HepG2 (cell line): ENCODE measurements at regions not wholly inside any gene's neighbourhood (a gene's known extent, or its start where the extent isn't known, plus 50 kb on each side); places are given as distances from the start of the nearest gene placed in this dataset.
"Not testable (repeated sequence)": the region's sequence is repeated elsewhere in the genome, so short reads cannot be mapped to it uniquely, and the experiment has no call there.

Source experiments
- ATAC-seq: fragments of 200-7000 bp; cut with Tn5 transposase; 3 replicates; pipeline ENCODE4 v1.9.1; 2020; ENCODE audit warnings: mild to moderate bottlenecking, moderate library complexity
- BruUV-seq: library from RNA; stranded (reverse); fragments of 400-500 nt; replicated peaks from 2 replicates; lab custom pipeline; 2021; lab: Mats Ljungman, UMichigan
- CTCF ChIA-PET: fragments of 300-600 bp; formaldehyde crosslinking; extraction: SDS; loops from one replicate; lab custom pipeline; 2021; ENCODE audit warnings: low total read pairs, inconsistent platforms, low intra/inter-chr PET ratio; lab: Yijun Ruan, JAX
- POLR2A ChIA-PET: fragments of 350-600 bp; sonication (Branson Sonifier 250); formaldehyde crosslinking; loops from one replicate; lab custom pipeline; 2020; ENCODE audit warnings: antibody characterized with exemption, inconsistent platforms; lab: Yijun Ruan, JAX
- DNase-seq: peaks from one replicate; pipeline ENCODE4 v3.0.0-alpha.2; 2015; ENCODE audit warnings: low spot score
- FAIRE-seq: peaks from 3 replicates; lab custom pipeline; 2011; peaks lifted over from hg19 to GRCh38; lab: Jason Lieb, UNC
- H2AFZ ChIP-seq: one replicate; pipeline ENCODE4 v1.6.1; 2011; ENCODE audit warnings: low read length, inconsistent platforms
- H3K27ac ChIP-seq: fragments of 300-600 bp; 3 replicates; pipeline ENCODE4 v1.8.0; 2011; ENCODE audit warnings: mixed run types, mild to moderate bottlenecking, mixed read lengths, low read length, inconsistent platforms; ENCODE audit not compliant: insufficient read depth; ENCODE audit errors: extremely low read length
- H3K27me3 ChIP-seq, 2 experiments: fragments of 200-600 bp in 1 of 2; 2 replicates in 1 of 2; 3 replicates in 1 of 2; pipeline versions ENCODE4 v1.6.0 to v1.8.0; 2011; ENCODE audit warnings: low read length in 2 of 2, mild to moderate bottlenecking in 2 of 2, moderate library complexity in 2 of 2, inconsistent platforms in 1 of 2; ENCODE audit not compliant: insufficient read depth in 2 of 2, control insufficient read depth in 1 of 2
- H3K36me3 ChIP-seq, 2 experiments: fragments of 200-600 bp in 1 of 2; replicated peaks in 1 of 2; 2 replicates in 1 of 2; 3 replicates in 1 of 2; pipeline versions ENCODE4 v1.5.1 to v1.8.0; 2011; ENCODE audit warnings: low read length in 2 of 2, inconsistent platforms in 1 of 2; ENCODE audit not compliant: insufficient read depth in 2 of 2, control insufficient read depth in 1 of 2
- H3K4me1 ChIP-seq: 2 replicates; pipeline ENCODE4 v1.5.1; 2012; ENCODE audit warnings: low read length, inconsistent platforms; ENCODE audit not compliant: insufficient read depth
- H3K4me2 ChIP-seq: 2 replicates; pipeline ENCODE4 v1.6.0; 2011; ENCODE audit warnings: low read depth, low read length, inconsistent platforms
- H3K4me3 ChIP-seq, 3 experiments: fragments of 200-600 bp in 1 of 3; sonication (generic), shearing (Covaris generic) in 1 of 3; replicated peaks in 1 of 3; 2 replicates each; pipeline ENCODE4 v1.5.1; 2011 to 2016; ENCODE audit warnings: low read length in 3 of 3, inconsistent platforms in 2 of 3, low read depth in 2 of 3, mild to moderate bottlenecking in 2 of 3, control low read depth in 1 of 3, mixed read lengths in 1 of 3; ENCODE audit not compliant: insufficient read depth in 1 of 3
- H3K79me2 ChIP-seq: one replicate; pipeline ENCODE4 v1.6.1; 2011; ENCODE audit warnings: low read length, inconsistent platforms; ENCODE audit not compliant: insufficient read depth
- H3K9ac ChIP-seq: 2 replicates; pipeline ENCODE4 v1.6.0; 2011; ENCODE audit warnings: mild to moderate bottlenecking, low read depth, low read length, inconsistent platforms; ENCODE audit not compliant: insufficient read depth
- H3K9me3 ChIP-seq: 2 replicates; pipeline ENCODE4 v1.5.1; 2012; ENCODE audit warnings: mild to moderate bottlenecking, low read length
- H4K20me1 ChIP-seq: 2 replicates; pipeline ENCODE4 v1.6.0; 2011; ENCODE audit warnings: inconsistent platforms, mild to moderate bottlenecking, low read length, moderate library complexity; ENCODE audit not compliant: insufficient read depth
- HNRNPK ChIP-seq: fragments of 200-400 bp; formaldehyde crosslinking; IDR thresholded peaks from 2 replicates; pipeline ENCODE4 v1.6.1; 2018; ENCODE audit warnings: low read length, low read depth, moderate library complexity, mild to moderate bottlenecking; ENCODE audit not compliant: poor library complexity, severe bottlenecking
- NR2F2 ChIP-seq: IDR thresholded peaks from 2 replicates; pipeline ENCODE4 v1.6.1; 2012; ENCODE audit warnings: low read depth, inconsistent platforms, borderline replicate concordance
- PCBP2 ChIP-seq: fragments of 200-400 bp; formaldehyde crosslinking; optimal IDR thresholded peaks from 2 replicates; pipeline ENCODE3; 2018; ENCODE audit warnings: low read length, low read depth; ENCODE audit not compliant: poor library complexity, severe bottlenecking
- ZBTB40 ChIP-seq, 2 experiments: fragments of 450-650 bp in 1 of 2; sonication (generic) in 1 of 2; formaldehyde crosslinking in 1 of 2; IDR thresholded peaks; 2 replicates each; pipeline versions ENCODE4 v1.6.1 to v1.8.0; 2016 to 2022; ENCODE audit warnings: antibody characterized with exemption in 1 of 2, mild to moderate bottlenecking in 1 of 2, missing genetic modification reagents in 1 of 2
- WGBS: methylation state at CpG from one replicate; pipeline ENCODE4 v1.1.6; 2017; ENCODE audit warnings: low lambda C conversion rate; 5-methylcytosine and 5-hydroxymethylcytosine counted together
- in situ Hi-C: cut with HindIII; loops from 2 replicates; pipeline ENCODE4 v1.10.0; 2017; ENCODE audit warnings: low pct_unique_long_range_greater_than_20kb; ENCODE audit not compliant: extremely low pct_ligation_motif_present
- intact Hi-C: fragments of 100-400 bp; cut with micrococcal nuclease; formaldehyde crosslinking; loops from one replicate; pipeline ENCODE4 v1.10.0; 2022; ENCODE audit not compliant: unreplicated experiment

GRCh38 chr6:140379919-140380318, 1005.5 kb upstream of the CITED2 start (continued):
- TF ChIP-seq ZBTB40 (IDR thresholded peaks at IDR 0.05) (no peak), ZBTB40 (CRISPR knock-in tag; IDR thresholded peaks at IDR 0.05) (no peak)
- TF ChIP-seq, all 625 proteins: peak for 45

- Histone ChIP-seq H3K4me3 (no peak overlapping the region), H3K9me3 (peaks cover 7% of the 10 kb centered on the region), H2AFZ (no peak overlapping the region), H3K36me3 (no peaks in the 10 kb centered on the region), H3K79me2 (no peaks in the 10 kb centered on the region)
- in situ Hi-C loops: no loop called here
- ChIA-PET CTCF (no interaction called here), POLR2A (no interaction called here)
- no peak for FAIRE-seq
- no peak for TF ChIP-seq NR2F2
- peak; percentile 92 for TF ChIP-seq HNRNPK
- peak; percentile 79 for TF ChIP-seq PCBP2
- TF ChIP-seq, all 625 proteins: peak for 2
- H3K27ac ChIP-seq: no peak overlapping the region
- no peak overlapping the region for H3K4me2 ChIP-seq
- no TSS peak for BruUV-seq
- peaks cover 29% of the 10 kb centered on the region for H3K4me1 ChIP-seq
- no peak overlapping the region for H3K9ac ChIP-seq
- H3K27me3 ChIP-seq: no peaks in the 10 kb centered on the region
- no peaks in the 10 kb centered on the region for H4K20me1 ChIP-seq
- intact Hi-C loops: no loop called here
- ATAC-seq: no peak
- DNase-seq: no peak
These were observed 1001.8 kb upstream of the CITED2 start for GRCh38 chr6:140376209-140376608.

GRCh38 chr6:140373728-140374127, 999.3 kb upstream of the CITED2 start:
- DNase-seq, intact Hi-C loops, FAIRE-seq, H3K9ac ChIP-seq, in situ Hi-C loops, POLR2A ChIA-PET, H3K79me2 ChIP-seq, H2AFZ ChIP-seq, H3K4me3 ChIP-seq, ATAC-seq, CTCF ChIA-PET, H3K4me2 ChIP-seq, H3K27me3 ChIP-seq, H4K20me1 ChIP-seq, H3K4me1 ChIP-seq, H3K9me3 ChIP-seq, H3K27ac ChIP-seq, BruUV-seq, H3K36me3 ChIP-seq: not testable (repeated sequence)
- 91% methylated on average over 16 of the region's 24 CpGs for WGBS
